ENCODE measurements at regions not wholly inside any gene's neighbourhood (a gene's known extent, or its start where the extent isn't known, plus 50 kb on each side); places are given as distances from the start of the nearest gene placed in this dataset.

GRCh38 chr12:82182601-82183190 lies 175.5 kb downstream of the CCDC59 start:
- TF ChIP-seq CTCF (IDR thresholded peaks at IDR 0.05): no peak
- TF ChIP-seq POLR2A (IDR thresholded peaks at IDR 0.05): no peak

Measured in adrenal gland (tissue), 5 donors.